ENCODE measurements at regions not wholly inside any gene's neighbourhood (a gene's known extent, or its start where the extent isn't known, plus 50 kb on each side); places are given as distances from the start of the nearest gene placed in this dataset.

- DNase-seq (ENCODE audit: low spot score), result no peak
- Histone ChIP-seq H3K4me2 (ENCODE audit: low read depth, low read length) (no peak overlapping the region), H3K27me3 (ENCODE audit: control insufficient read depth in 1 of 2, insufficient read depth in 2 of 2, low read length in 2 of 2) (peaks cover 18 to 77% of the 10 kb centered on the region in 2 experiments), H3K79me2 (ENCODE audit: insufficient read depth, low read length) (no peaks in the 10 kb centered on the region), H3K9me3 (ENCODE audit: low read length) (no peaks in the 10 kb centered on the region), H3K4me1 (ENCODE audit: insufficient read depth, low read length) (no peaks in the 10 kb centered on the region), H3K27ac (ENCODE audit: extremely low read length, insufficient read depth, low read length) (no peak overlapping the region), H3K4me3 (replicated peaks in 1 of 3; ENCODE audit: insufficient read depth in 1 of 3, low read depth in 2 of 3, low read length in 3 of 3) (no peak overlapping the region), H3K9ac (ENCODE audit: insufficient read depth, low read depth, low read length) (no peak overlapping the region), H4K20me1 (ENCODE audit: insufficient read depth, low read length) (no peaks in the 10 kb centered on the region), H3K36me3 (replicated peaks in 1 of 2; ENCODE audit: control insufficient read depth in 1 of 2, insufficient read depth in 2 of 2, low read length in 2 of 2) (no peaks in the 10 kb centered on the region), H2AFZ (ENCODE audit: low read length) (no peak overlapping the region)
- in situ Hi-C loops (cut with HindIII; ENCODE audit: extremely low pct_ligation_motif_present, low pct_unique_long_range_greater_than_20kb), result no loop called here
- no TSS peak for BruUV-seq (replicated peaks)
- no peak for ATAC-seq
- ChIA-PET POLR2A (no interaction called here), CTCF (ENCODE audit: low intra/inter-chr PET ratio, low total read pairs) (no interaction called here)
- no peak for FAIRE-seq
- intact Hi-C loops (cut with micrococcal nuclease; ENCODE audit: unreplicated experiment), result no loop called here
- TF ChIP-seq ZNF24 (IDR thresholded peaks at IDR 0.05) (no peak), MEF2D (CRISPR knock-in tag; IDR thresholded peaks at IDR 0.05) (no peak), ZNF44 (CRISPR knock-in tag; IDR thresholded peaks at IDR 0.05) (no peak), DRAP1 (CRISPR knock-in tag; IDR thresholded peaks at IDR 0.05) (no peak), NR3C1 (CRISPR knock-in tag; IDR thresholded peaks at IDR 0.05) (no peak), SOX6 (IDR thresholded peaks at IDR 0.05) (no peak), SOX6 (CRISPR knock-in tag; IDR thresholded peaks at IDR 0.05) (no peak), NFIC (IDR thresholded peaks at IDR 0.05; ENCODE audit: low read length) (no peak)
- TF ChIP-seq, protein P1, sequence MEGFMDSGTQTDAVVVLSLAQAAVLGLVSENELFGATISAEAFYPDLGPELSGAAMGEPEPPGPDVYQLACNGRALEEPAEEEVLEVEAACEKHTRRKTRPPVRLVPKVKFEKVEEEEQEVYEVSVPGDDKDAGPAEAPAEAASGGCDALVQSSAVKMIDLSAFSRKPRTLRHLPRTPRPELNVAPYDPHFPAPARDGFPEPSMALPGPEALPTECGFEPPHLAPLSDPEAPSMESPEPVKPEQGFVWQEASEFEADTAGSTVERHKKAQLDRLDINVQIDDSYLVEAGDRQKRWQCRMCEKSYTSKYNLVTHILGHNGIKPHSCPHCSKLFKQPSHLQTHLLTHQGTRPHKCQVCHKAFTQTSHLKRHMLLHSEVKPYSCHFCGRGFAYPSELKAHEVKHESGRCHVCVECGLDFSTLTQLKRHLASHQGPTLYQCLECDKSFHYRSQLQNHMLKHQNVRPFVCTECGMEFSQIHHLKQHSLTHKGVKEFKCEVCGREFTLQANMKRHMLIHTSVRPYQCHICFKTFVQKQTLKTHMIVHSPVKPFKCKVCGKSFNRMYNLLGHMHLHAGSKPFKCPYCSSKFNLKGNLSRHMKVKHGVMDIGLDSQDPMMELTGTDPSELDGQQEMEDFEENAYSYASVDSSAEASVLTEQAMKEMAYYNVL (CRISPR knock-in tag; IDR thresholded peaks at IDR 0.05; ENCODE audit: borderline replicate concordance), result no peak
- 61% methylated on average over 23 of the region's 39 CpGs for WGBS (ENCODE audit: low lambda C conversion rate)
Measured at GRCh38 chr22:48535868-48536540, 1291.7 kb downstream of the BRD1 start.

Data from HepG2 (cell line).